BLaER1 treated with 17β-estradiol and CSF1 and Interleukin-3, amounts not matched to agents 10 nM and 100 nM (cell line): ENCODE measurements at regions not wholly inside any gene's neighbourhood (a gene's known extent, or its start where the extent isn't known, plus 50 kb on each side); places are given as distances from the start of the nearest gene placed in this dataset.
A peak's percentile ranks its signal among the peaks of the same experiment; 100 is the strongest.
"Not testable (repeated sequence)": the region's sequence is repeated elsewhere in the genome, so short reads cannot be mapped to it uniquely, and the experiment has no call there.

Source experiments
- H3K27ac ChIP-seq, 11 experiments: shearing (Covaris generic); formaldehyde crosslinking; 2 replicates each; pipeline ENCODE4 v1.8.1; 2022
- H3K27me3 ChIP-seq, 11 experiments: shearing (Covaris generic); formaldehyde crosslinking; 2 replicates each; pipeline ENCODE4 v1.8.1; 2022
- H3K36me3 ChIP-seq, 11 experiments: shearing (Covaris generic); formaldehyde crosslinking; 2 replicates each; pipeline ENCODE4 v1.8.1; 2022
- H3K4me1 ChIP-seq, 10 experiments: shearing (Covaris generic); formaldehyde crosslinking; 2 replicates each; pipeline ENCODE4 v1.8.1; 2022
- H3K4me2 ChIP-seq, 11 experiments: shearing (Covaris generic); formaldehyde crosslinking; 2 replicates each; pipeline ENCODE4 v1.8.1; 2022
- H3K4me3 ChIP-seq, 10 experiments: shearing (Covaris generic); formaldehyde crosslinking; 2 replicates each; pipeline ENCODE4 v1.8.1; 2022
- H3K9ac ChIP-seq, 11 experiments: shearing (Covaris generic); formaldehyde crosslinking; 2 replicates each; pipeline ENCODE4 v1.8.1; 2022
- H3K9me3 ChIP-seq, 11 experiments: shearing (Covaris generic); formaldehyde crosslinking; replicated peaks in 1 of 11; 2 replicates each; pipeline ENCODE4 v1.8.1; 2022
- H4K20me1 ChIP-seq, 11 experiments: shearing (Covaris generic); formaldehyde crosslinking; 2 replicates each; pipeline ENCODE4 v1.8.1; 2022
- Cebpa-rat ChIP-seq, 11 experiments: shearing (Covaris generic); IDR thresholded peaks; 2 replicates each; pipeline ENCODE4 v1.8.1; 2022

GRCh38 chr6:14290041-14290771 is 172.6 kb downstream of the CD83 start:
- Histone ChIP-seq H3K4me1 (peaks cover 8 to 47% (median 23%) of the 10 kb centered on the region in 10 experiments; a peak in 16 of 20 replicates), H3K27me3 (no peaks in the 10 kb centered on the region), H3K27ac (no peak overlapping the region), H3K4me3 (peak overlapping the region in 1 of 10 experiments; percentile 30; a peak in 2 of 20 replicates), H3K9ac (no peak overlapping the region), H4K20me1 (no peaks in the 10 kb centered on the region), H3K9me3 (peaks cover 0 to 17% (median 7%) of the 10 kb centered on the region in 11 experiments; a peak in 12 of 22 replicates), H3K36me3 (no peaks in the 10 kb centered on the region), H3K4me2 (peak overlapping the region in 10 of 11 experiments; percentile 2 to 76 (median 54); a peak in 18 of 22 replicates)
- no peak for TF ChIP-seq Cebpa-rat (IDR thresholded peaks at IDR 0.05)

GRCh38 chr6:14290772-14291330 is 173.3 kb downstream of the CD83 start:
- H3K36me3 ChIP-seq = no peaks in the 10 kb centered on the region
- H3K27me3 ChIP-seq = no peaks in the 10 kb centered on the region
- peaks cover 8 to 43% (median 22%) of the 10 kb centered on the region in 10 experiments; a peak in 16 of 20 replicates for H3K4me1 ChIP-seq
- peaks cover 0 to 17% (median 7%) of the 10 kb centered on the region in 11 experiments; a peak in 12 of 22 replicates for H3K9me3 ChIP-seq
- no peaks in the 10 kb centered on the region for H4K20me1 ChIP-seq
- no peak overlapping the region for H3K9ac ChIP-seq
- no peak overlapping the region for H3K27ac ChIP-seq
- no peak for TF ChIP-seq Cebpa-rat (IDR thresholded peaks at IDR 0.05)
- peak overlapping the region in 10 of 11 experiments; percentile 2 to 76 (median 54); a peak in 18 of 22 replicates for H3K4me2 ChIP-seq
- peak overlapping the region in 1 of 10 experiments; percentile 30; a peak in 2 of 20 replicates for H3K4me3 ChIP-seq

DNA sequence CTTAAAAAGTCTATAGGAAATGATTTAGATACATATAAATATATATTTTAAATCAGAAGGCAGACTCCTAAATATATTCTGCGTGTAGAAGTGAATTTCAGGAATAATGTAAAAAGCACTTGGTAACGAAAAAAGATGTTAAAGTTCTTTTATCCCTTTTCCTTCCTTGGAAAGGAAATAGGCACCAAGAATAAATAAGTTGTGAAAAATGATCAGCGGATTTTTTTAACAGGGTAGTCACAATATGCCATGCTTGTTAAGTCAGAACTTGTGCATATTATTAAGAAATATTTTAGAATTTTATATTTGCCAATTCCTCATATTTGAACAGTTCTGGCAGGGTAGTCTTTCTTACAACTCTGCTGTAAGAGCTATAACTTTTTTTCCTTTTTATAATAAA is 173.8 kb downstream of the CD83 start:
- H3K27ac ChIP-seq = no peak overlapping the region
- H3K4me1 ChIP-seq = peaks cover 8 to 43% (median 22%) of the 10 kb centered on the region in 10 experiments; a peak in 16 of 20 replicates
- no peak for TF ChIP-seq Cebpa-rat (IDR thresholded peaks at IDR 0.05)
- H3K4me2 ChIP-seq = peak overlapping the region in 4 of 11 experiments; percentile 62 to 76 (median 67); a peak in 8 of 22 replicates
- H3K27me3 ChIP-seq = no peaks in the 10 kb centered on the region
- no peaks in the 10 kb centered on the region for H3K36me3 ChIP-seq
- no peak overlapping the region for H3K9ac ChIP-seq
- H3K9me3 ChIP-seq = peaks cover 0 to 17% (median 7%) of the 10 kb centered on the region in 11 experiments; a peak in 12 of 22 replicates
- H3K4me3 ChIP-seq = no peak overlapping the region
- no peaks in the 10 kb centered on the region for H4K20me1 ChIP-seq

DNA sequence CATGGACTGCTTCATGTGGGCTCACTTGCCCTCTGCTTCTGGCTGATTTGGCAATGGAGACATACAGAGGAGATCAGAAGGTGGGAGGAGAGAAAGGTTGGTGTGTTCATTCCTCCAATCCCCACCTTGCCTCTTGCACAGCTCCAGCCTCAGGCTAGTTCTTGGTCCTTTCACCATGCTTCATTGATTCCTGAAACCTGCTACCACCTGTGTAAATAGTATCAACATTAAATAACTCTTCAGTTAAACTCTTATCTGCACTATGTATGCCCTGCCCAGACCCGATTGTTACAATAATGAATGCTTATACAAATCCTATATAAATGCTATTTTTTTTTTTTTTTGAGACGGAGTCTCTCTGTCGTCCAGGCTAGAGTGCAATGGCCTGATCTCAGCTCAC is 174.5 kb downstream of the CD83 start:
- no peak overlapping the region for H3K27ac ChIP-seq
- H3K4me3 ChIP-seq = no peak overlapping the region
- H3K9me3 ChIP-seq = peaks cover 0 to 17% (median 7%) of the 10 kb centered on the region in 11 experiments; a peak in 12 of 22 replicates
- H4K20me1 ChIP-seq = no peaks in the 10 kb centered on the region
- peak overlapping the region in 4 of 11 experiments; percentile 1 to 76 (median 45); a peak in 6 of 22 replicates for H3K4me2 ChIP-seq
- H3K9ac ChIP-seq = no peak overlapping the region
- no peak for TF ChIP-seq Cebpa-rat (IDR thresholded peaks at IDR 0.05)
- H3K4me1 ChIP-seq = peaks cover 8 to 43% (median 22%) of the 10 kb centered on the region in 10 experiments; a peak in 16 of 20 replicates
- no peaks in the 10 kb centered on the region for H3K36me3 ChIP-seq
- no peaks in the 10 kb centered on the region for H3K27me3 ChIP-seq

DNA sequence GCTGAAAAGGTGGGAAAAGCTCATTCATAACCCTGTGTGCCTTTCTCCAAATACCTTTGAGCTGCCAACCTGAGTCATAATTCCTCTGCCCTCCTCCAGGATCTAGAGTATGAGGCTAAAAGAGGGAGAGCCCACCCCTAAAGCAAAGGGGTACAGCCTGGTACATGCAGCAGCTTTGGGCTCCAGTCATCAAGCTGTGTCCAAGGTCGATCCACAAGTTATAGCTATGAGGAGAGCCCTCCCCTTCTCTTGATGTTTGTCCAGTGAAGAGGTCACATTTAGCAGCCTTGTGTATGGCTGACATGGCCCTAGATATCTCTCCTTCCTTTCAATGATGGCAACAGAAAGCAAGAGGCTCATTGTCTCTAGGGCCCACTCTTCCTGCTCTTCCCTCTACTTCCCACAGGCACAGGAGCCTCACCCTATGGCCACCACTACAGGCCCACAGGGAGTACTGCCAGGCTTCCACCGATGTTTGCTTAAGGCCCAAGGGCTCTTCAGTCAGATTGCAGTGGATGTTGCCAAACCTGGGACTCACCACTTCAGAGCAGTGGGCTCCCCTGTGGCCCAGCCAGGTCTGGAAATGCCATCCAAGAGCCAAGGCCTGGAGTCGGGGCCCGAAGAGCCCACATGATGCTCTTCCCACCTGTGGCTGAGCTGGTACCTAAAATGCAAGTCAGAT is 176.8 kb downstream of the CD83 start:
- H3K9me3 ChIP-seq = peaks cover 0 to 8% (median 0%) of the 10 kb centered on the region in 11 experiments; a peak in 5 of 22 replicates
- no peaks in the 10 kb centered on the region for H4K20me1 ChIP-seq
- H3K27me3 ChIP-seq = no peaks in the 10 kb centered on the region
- H3K4me3 ChIP-seq = no peak overlapping the region
- peaks cover 8 to 43% (median 22%) of the 10 kb centered on the region in 10 experiments; a peak in 16 of 20 replicates for H3K4me1 ChIP-seq
- H3K27ac ChIP-seq = no peak overlapping the region
- no peak overlapping the region for H3K4me2 ChIP-seq
- no peaks in the 10 kb centered on the region for H3K36me3 ChIP-seq
- H3K9ac ChIP-seq = no peak overlapping the region
- no peak for TF ChIP-seq Cebpa-rat (IDR thresholded peaks at IDR 0.05)

GRCh38 chr6:14296698-14297097 is 179.1 kb downstream of the CD83 start:
- not testable (repeated sequence) for H3K4me3 ChIP-seq

GRCh38 chr6:14297118-14297517 is 179.5 kb downstream of the CD83 start:
- not testable (repeated sequence) for H3K4me2 ChIP-seq, H3K36me3 ChIP-seq, H3K9me3 ChIP-seq, H3K27me3 ChIP-seq, H3K27ac ChIP-seq, H4K20me1 ChIP-seq, H3K4me3 ChIP-seq, H3K9ac ChIP-seq
- H3K4me1 ChIP-seq = peaks cover 0 to 17% (median 8%) of the 10 kb centered on the region in 10 experiments; a peak in 11 of 20 replicates

More at GRCh38 chr6:14296698-14297097, 179.1 kb downstream of the CD83 start:
- H3K36me3 ChIP-seq, H3K27ac ChIP-seq, H3K4me2 ChIP-seq, H3K9ac ChIP-seq, H3K27me3 ChIP-seq, H4K20me1 ChIP-seq, H3K9me3 ChIP-seq: not testable (repeated sequence)
- H3K4me1 ChIP-seq = peaks cover 0 to 21% (median 8%) of the 10 kb centered on the region in 10 experiments; a peak in 11 of 20 replicates

DNA sequence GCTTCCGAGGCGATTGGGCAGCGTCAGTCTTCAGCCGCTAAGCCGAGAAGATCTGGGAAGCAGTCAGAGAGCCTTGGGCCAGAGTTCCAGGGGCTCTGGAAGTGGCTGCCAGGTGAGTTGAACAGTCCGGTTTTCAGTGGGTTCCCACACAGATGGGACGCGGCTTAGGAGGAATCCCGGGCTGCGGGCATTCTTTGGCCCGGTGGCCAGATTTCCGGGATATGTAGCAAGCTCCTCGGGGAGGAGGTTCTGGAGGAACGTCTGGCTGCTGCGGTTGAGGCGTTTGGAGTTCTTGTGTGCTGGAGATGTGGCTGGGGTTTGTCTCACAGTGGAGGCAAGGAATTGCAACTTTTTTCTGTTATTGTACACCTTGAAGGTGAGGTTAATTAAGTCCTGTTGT is 182.6 kb downstream of the CD83 start:
- not testable (repeated sequence) for H3K4me3 ChIP-seq, H3K36me3 ChIP-seq, H3K4me2 ChIP-seq, H3K4me1 ChIP-seq, H4K20me1 ChIP-seq, H3K27ac ChIP-seq, H3K27me3 ChIP-seq, H3K9ac ChIP-seq
- H3K9me3 ChIP-seq = peaks cover 0 to 20% (median 8%) of the 10 kb centered on the region in 11 experiments; a peak in 7 of 22 replicates

GRCh38 chr6:14300721-14301120 is 183.1 kb downstream of the CD83 start:
- H3K4me2 ChIP-seq, H3K27me3 ChIP-seq, H3K4me1 ChIP-seq, H3K36me3 ChIP-seq, H4K20me1 ChIP-seq, H3K9ac ChIP-seq, H3K4me3 ChIP-seq, H3K27ac ChIP-seq: not testable (repeated sequence)
- H3K9me3 ChIP-seq = peaks cover 0 to 20% (median 8%) of the 10 kb centered on the region in 11 experiments; a peak in 6 of 22 replicates

DNA sequence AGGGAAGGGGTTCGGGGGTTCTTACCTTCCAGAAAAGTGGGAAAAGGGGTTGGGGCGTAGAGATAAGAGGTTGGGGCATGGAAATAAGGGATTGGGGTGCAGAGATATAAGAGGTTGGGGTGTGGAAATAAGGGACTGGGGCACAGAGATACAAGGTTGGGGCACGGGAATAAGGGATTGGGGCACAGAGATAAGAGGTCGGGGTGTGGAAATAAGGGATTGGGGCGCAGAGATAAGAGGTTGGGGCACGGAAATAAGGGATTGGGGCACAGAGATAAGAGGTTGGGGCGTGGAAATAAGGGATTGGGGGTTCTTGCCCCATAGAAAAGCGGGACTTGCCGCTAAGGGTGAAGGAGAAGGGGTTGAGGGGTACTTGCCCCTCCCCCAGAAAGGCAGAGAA is 183.9 kb downstream of the CD83 start:
- H3K9ac ChIP-seq, H3K27me3 ChIP-seq, H3K27ac ChIP-seq, H3K36me3 ChIP-seq, H4K20me1 ChIP-seq, H3K4me2 ChIP-seq, H3K4me3 ChIP-seq, H3K4me1 ChIP-seq: not testable (repeated sequence)
- H3K9me3 ChIP-seq = peaks cover 0 to 20% (median 8%) of the 10 kb centered on the region in 11 experiments; a peak in 6 of 22 replicates
